ENCODE measurements at regions not wholly inside any gene's neighbourhood (a gene's known extent, or its start where the extent isn't known, plus 50 kb on each side); places are given as distances from the start of the nearest gene placed in this dataset.

DNA sequence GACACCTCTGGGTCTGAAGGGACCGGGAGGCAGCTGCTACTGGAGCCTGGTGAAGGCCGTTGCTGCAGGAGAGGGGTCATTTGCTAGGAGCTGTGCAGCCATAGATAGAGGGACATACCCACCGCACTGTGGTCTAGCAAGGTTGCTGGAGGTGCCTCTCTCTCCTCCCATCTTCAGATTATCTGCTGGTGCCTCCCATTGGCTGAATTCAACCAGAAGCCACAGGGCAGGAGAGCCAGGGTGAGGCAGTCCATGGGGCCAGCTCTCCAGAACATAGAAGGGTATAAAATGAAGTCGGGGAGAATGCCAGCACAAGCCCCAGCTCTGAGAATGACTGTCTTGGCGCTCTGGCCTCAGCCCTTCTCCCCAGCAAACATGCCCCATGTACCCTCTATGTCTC is 98.0 kb downstream of the VEGFA start:
- Histone ChIP-seq H3K4me3 (no peak overlapping the region), H3K4me1 (0 out of 2 replicates have a peak, but pooled peaks cover 3% of the 10 kb centered on the region), H3K9me3 (no peaks in the 10 kb centered on the region), H3K36me3 (replicated peaks) (no peaks in the 10 kb centered on the region), H3K27me3 (ENCODE audit: low read depth) (no peaks in the 10 kb centered on the region; the same call in 1 of the 2 replicates)
- in situ Hi-C loops (cut with MboI; ENCODE audit: low sequenced_read_pairs) = no loop called here
- DNase-seq (ENCODE audit: low spot score in 2 of 2) = no peak

DNA sequence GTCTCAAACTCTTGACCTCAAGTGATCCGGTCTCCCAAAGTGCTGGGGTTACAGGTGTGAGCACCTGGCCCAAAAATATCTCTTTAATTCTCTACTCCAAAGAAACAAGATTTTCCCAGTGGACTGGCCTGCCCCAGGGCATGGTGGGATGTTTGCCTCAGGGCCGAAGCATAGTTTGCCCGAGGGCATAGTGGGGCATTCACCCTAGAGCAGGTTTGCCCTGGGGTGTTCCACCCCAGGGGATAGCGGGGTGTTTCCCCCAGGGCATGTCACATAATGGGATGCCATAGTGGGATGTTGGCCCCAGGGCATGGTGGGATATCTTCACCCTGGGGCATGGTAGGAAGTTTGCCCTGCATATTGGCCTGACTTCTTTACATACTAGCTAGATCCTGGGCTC is 97.2 kb downstream of the VEGFA start:
- in situ Hi-C loops (cut with MboI; ENCODE audit: low sequenced_read_pairs) = no loop called here
- Histone ChIP-seq H3K36me3 (replicated peaks) (no peaks in the 10 kb centered on the region), H3K4me3 (no peak overlapping the region), H3K27me3 (ENCODE audit: low read depth) (no peaks in the 10 kb centered on the region), H3K9me3 (no peaks in the 10 kb centered on the region), H3K4me1 (0 out of 2 replicates have a peak, but pooled peaks cover 3% of the 10 kb centered on the region)
- DNase-seq (ENCODE audit: low spot score in 2 of 2) = no peak

DNA sequence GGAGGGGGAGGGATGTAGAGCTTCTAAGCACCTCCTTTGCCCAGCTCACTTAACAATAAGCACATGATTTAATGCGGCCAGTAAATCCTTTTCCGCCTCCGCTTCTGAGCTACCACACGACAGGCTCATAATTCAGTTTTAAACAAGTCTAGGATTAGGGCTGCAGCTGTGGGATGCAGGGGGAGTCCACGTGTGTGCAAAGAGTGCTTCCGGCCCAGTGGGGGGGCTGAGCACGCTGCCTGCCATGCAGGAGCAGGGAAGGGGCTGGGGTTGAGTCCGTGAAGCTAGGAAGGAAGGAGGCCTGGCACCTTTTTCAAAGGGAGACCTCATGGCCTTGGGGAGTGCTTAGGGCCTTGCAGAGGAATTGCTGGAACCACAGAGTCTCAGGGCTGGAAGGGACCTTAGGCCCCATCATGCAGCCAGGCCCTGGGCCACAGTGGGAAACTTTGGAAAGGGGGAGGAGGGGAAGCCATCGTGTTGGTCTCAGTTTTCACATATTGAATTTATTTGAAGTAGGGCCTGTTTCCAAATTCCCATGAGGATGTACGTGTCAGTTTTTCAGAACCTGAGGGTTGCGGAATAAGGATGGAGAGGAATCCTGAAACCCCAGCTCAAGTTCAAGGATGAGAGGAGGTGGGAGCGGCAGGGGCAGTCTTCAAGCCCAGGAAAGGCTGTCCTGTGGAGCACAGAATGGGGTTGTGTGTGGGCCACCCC is 96.1 kb downstream of the VEGFA start:
- DNase-seq (ENCODE audit: low spot score in 2 of 2) = peak; percentile 6 to 45
- Histone ChIP-seq H3K4me3 (no peak overlapping the region), H3K9me3 (no peaks in the 10 kb centered on the region), H3K27me3 (ENCODE audit: low read depth) (no peaks in the 10 kb centered on the region), H3K36me3 (replicated peaks) (no peaks in the 10 kb centered on the region), H3K4me1 (0 out of 2 replicates have a peak, but pooled peaks cover 3% of the 10 kb centered on the region)
- in situ Hi-C loops (cut with MboI; ENCODE audit: low sequenced_read_pairs) = no loop called here

DNA sequence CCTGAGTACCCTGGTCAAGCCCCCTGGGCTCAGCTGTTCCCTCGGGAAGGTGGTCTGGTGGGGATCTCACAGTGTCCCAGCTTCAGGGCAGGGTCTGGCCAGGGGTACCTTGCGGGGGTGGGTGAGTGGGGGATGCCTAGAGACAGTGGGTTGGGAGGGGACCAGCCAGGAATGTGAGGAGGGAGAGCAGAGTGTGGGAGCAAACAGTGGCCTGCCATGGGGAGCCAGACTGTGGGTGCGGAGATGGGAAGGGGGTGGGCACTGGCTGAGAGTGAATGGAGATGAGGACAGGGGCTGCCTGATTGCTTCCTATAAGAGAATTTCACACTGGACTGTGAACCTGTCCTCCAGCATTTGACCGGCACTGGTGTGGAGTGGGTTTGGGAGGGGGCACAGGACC is 95.1 kb downstream of the VEGFA start:
- no peak overlapping the region for H3K4me3 ChIP-seq
- H3K4me1 ChIP-seq = peaks cover 7% of the 10 kb centered on the region
- H3K36me3 ChIP-seq (replicated peaks) = no peaks in the 10 kb centered on the region
- no peaks in the 10 kb centered on the region for H3K9me3 ChIP-seq
- no peaks in the 10 kb centered on the region for H3K27me3 ChIP-seq (ENCODE audit: low read depth)
- in situ Hi-C loops (cut with MboI; ENCODE audit: low sequenced_read_pairs) = no loop called here
- no peak for DNase-seq (ENCODE audit: low spot score in 2 of 2)

DNA sequence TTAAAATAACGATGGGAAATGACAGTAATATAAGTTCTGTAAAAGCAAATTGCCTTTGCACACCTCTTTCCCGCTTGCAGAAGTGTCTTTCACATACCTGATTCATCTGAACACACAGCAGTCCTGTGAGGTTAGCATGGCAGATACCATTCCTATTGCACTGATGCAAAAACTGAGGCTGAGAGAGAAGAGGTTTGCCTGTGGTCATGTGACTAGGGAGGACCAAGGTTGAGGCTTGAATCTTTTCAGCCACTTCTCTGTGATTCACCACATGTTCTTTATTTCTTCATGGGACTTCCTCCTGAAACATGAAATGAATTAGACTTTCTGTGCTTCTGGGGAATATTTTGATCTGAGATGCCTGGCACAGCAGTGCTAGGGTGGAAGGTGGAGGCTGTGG is 92.9 kb downstream of the VEGFA start:
- Histone ChIP-seq H3K9me3 (no peaks in the 10 kb centered on the region), H3K4me1 (peaks cover 27% of the 10 kb centered on the region), H3K27me3 (ENCODE audit: low read depth) (no peaks in the 10 kb centered on the region), H3K36me3 (replicated peaks) (no peaks in the 10 kb centered on the region), H3K4me3 (no peak overlapping the region)
- in situ Hi-C loops (cut with MboI; ENCODE audit: low sequenced_read_pairs) = no loop called here
- no peak for DNase-seq (ENCODE audit: low spot score in 2 of 2)

DNA sequence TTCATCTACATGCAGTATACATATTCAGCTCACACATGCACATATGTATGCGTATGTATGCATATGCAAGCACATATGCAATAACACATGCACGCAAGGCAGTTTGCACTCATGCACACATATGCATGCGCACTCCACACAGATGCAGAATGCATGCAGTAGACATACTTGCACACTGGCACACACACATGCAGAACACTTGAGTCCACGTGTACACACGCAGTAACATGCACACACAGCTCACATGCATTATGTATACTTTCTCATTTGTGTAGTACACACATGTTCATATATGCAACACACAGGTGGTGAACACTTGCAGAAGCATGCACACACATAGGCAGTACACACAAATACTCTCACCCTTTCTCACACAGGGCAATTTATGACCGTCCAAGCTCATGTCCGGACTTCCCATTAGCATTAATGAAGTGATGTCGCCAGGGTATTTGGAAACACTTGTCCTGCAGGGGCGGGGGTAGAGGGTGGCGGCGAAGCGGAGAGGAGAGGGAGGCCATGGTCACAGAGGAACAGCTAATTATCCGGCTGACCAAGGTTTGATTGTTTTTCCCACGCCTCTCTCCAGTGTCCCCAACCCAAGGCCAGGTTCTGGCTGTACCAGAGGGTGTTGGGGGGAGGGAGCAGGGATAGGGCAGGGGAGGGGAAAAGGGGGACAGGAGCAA is 91.3 kb downstream of the VEGFA start:
- Histone ChIP-seq H3K36me3 (replicated peaks) (no peaks in the 10 kb centered on the region), H3K27me3 (ENCODE audit: low read depth) (no peaks in the 10 kb centered on the region), H3K9me3 (no peaks in the 10 kb centered on the region), H3K4me3 (no peak overlapping the region), H3K4me1 (peaks cover 27% of the 10 kb centered on the region)
- DNase-seq (ENCODE audit: low spot score in 2 of 2) = no peak
- in situ Hi-C loops (cut with MboI; ENCODE audit: low sequenced_read_pairs) = no loop called here

DNA sequence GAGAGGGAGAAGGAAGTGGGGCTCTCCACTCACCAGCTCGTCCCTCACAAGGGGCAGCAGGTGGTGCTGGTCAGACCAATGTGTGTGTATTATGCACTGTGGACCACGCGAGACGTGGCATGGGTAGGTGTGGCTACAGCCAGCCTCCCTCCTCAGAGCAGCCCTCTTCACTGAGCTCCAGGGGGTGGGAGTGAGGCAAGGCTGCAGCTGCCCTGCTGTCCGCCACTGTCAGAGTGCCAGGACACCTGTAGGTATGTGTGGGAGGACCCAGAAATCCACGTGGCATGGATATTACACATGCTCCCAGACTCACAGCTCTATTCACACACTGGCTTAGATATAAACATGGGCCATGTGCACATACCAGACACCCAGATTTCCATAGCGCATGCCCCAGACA is 90.3 kb downstream of the VEGFA start:
- in situ Hi-C loops (cut with MboI; ENCODE audit: low sequenced_read_pairs) = no loop called here

DNA sequence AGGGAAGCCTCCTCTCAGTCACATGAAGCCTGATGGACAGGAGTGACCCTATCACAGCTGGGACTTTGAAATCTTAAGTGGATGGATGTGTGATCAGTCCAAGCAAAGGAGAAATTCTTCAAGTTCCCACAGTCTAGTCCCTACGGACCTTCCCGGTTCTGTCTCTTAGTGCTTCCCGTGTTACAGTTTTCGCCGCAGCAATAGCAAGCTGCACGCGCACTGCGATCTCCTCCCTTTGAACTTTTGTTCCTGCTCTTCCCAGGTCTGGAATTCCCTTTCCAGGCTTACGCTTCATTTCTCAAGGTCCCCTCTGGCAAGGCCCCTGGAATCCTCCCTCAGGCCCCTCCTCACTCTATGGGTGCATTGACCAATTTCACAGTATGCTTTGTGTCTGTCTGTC is 89.2 kb downstream of the VEGFA start:
- no peaks in the 10 kb centered on the region for H3K36me3 ChIP-seq (replicated peaks)
- H3K9me3 ChIP-seq = no peaks in the 10 kb centered on the region
- peaks cover 24% of the 10 kb centered on the region for H3K4me1 ChIP-seq
- DNase-seq (ENCODE audit: low spot score in 2 of 2) = no peak
- H3K27me3 ChIP-seq (ENCODE audit: low read depth) = no peaks in the 10 kb centered on the region
- in situ Hi-C loops (cut with MboI; ENCODE audit: low sequenced_read_pairs) = no loop called here
- H3K4me3 ChIP-seq = no peak overlapping the region

More for the DNA sequence above, 90.3 kb downstream of the VEGFA start:
- no peaks in the 10 kb centered on the region for H3K36me3 ChIP-seq (replicated peaks)
- no peak overlapping the region for H3K4me3 ChIP-seq
- H3K4me1 ChIP-seq = peaks cover 24% of the 10 kb centered on the region
- H3K27me3 ChIP-seq (ENCODE audit: low read depth) = no peaks in the 10 kb centered on the region
- no peak for DNase-seq (ENCODE audit: low spot score in 2 of 2)
- H3K9me3 ChIP-seq = no peaks in the 10 kb centered on the region

DNA sequence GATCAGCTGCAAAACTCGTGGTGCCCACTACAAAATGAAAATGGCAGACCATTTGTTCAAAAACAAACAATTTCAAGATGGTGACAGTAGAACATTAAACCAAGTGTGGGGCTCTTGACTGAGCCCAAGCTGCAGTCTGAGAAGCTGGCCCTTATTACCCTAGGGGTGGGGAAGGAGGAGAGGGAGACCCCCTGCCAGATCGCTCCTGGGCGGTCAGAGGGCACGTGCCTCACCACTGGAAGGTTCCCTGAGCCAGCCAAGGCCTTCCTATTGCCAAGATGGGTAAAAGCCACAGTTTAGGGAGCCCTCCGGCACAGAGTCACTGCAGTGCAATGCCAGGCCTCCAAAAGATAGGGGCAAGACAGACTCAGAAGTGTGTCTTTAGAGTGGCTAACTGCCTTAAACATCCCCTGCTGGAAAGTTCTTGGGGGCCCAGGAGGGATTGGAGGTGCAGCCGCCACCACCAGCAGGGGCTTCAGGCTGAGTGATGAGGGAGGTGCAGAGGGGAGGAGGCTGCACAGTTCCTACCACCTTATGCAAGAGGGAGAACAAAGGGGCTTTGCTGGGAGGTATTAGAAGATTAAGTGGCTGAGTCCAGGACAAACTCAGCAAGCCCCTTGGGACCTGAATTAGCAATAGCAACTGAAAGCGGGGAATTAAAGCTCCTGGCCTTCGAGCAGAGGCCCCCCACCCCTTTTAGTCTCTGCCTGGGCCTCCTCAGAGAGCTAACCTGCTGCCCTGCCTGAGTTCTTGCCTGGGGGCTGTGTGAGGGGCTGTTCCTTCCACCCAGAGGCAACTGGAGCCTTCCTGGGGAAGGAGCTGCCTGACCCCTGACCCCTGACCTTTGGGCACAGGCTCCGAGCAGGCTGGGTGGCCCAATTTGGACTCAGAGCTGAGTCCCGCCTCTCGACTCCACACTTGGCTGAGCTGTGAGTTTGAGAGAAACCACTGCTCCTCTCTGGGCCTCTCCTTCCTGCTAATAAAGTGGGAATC is 88.4 kb downstream of the VEGFA start:
- no peaks in the 10 kb centered on the region for H3K27me3 ChIP-seq (ENCODE audit: low read depth)
- no peak overlapping the region for H3K4me3 ChIP-seq
- no peaks in the 10 kb centered on the region for H3K9me3 ChIP-seq
- H3K4me1 ChIP-seq = peaks cover 24% of the 10 kb centered on the region
- H3K36me3 ChIP-seq (replicated peaks) = no peaks in the 10 kb centered on the region
- DNase-seq (ENCODE audit: low spot score in 2 of 2) = peak; percentile 82 to 94
- in situ Hi-C loops (cut with MboI; ENCODE audit: low sequenced_read_pairs) = no loop called here

DNA sequence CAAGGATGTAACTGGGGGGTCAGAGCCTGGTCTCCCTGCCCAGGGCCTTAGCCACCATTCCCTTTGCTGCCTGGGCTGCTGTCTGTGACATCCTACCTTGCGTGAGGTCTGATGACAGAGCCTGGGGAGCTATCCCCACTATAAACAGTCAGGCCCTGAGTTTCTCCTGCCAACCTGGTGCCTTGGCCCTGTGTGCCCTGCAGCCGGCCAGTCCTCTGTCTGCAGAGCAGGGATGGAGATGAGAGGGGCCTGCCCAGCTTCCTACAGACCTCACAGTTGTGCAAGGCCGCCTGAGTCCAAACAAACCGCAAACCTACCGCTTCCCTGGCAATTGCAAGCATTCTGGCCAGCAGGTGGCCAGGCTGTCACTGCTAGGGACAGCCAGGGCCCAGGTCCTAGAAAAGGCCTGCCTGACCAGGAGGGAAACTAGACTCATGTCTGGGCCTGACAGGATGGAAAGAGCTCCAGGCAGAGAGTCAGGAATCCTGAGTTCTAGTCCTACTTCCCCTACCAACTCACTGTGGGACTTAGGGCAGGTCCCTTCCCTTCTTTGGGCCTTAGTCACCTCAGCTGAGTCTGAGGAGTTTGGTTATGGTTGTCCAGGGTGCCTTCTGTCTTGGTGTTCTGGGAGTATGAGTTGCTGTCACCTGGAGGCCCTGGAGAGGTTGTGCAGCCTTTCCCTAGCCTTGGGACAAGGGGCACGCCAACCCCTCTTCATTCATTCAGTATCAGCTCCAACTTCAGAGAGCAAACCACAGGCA is 86.2 kb downstream of the VEGFA start:
- no peaks in the 10 kb centered on the region for H3K27me3 ChIP-seq (ENCODE audit: low read depth)
- DNase-seq (ENCODE audit: low spot score in 2 of 2) = no peak
- no peaks in the 10 kb centered on the region for H3K36me3 ChIP-seq (replicated peaks)
- H3K9me3 ChIP-seq = no peaks in the 10 kb centered on the region
- peaks cover 24% of the 10 kb centered on the region for H3K4me1 ChIP-seq
- in situ Hi-C loops (cut with MboI; ENCODE audit: low sequenced_read_pairs) = no loop called here
- no peak overlapping the region for H3K4me3 ChIP-seq

DNA sequence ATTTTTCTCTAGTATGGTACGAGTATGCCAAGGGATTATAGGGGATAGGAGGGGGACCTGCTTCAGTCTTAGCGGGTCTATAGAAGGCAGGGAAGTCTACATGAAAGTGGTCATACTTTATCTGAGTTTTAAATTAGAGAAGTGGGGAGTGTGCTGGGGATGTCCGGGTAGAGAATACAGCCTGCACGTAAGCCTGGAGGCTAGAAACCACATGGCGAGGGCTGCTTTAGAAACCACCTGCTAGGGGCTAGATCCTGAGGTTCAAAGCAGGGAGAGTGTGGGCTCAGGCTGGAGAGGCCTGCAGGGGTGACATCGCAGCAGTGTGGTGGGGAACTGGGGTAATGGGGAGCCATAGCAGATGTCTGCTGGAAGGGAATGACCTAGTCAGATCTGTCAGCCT is 85.2 kb downstream of the VEGFA start:
- H3K4me1 ChIP-seq = peaks cover 22% of the 10 kb centered on the region
- DNase-seq (ENCODE audit: low spot score in 2 of 2) = no peak
- H3K4me3 ChIP-seq = no peak overlapping the region
- no peaks in the 10 kb centered on the region for H3K36me3 ChIP-seq (replicated peaks)
- no peaks in the 10 kb centered on the region for H3K27me3 ChIP-seq (ENCODE audit: low read depth)
- in situ Hi-C loops (cut with MboI; ENCODE audit: low sequenced_read_pairs) = no loop called here
- no peaks in the 10 kb centered on the region for H3K9me3 ChIP-seq

DNA sequence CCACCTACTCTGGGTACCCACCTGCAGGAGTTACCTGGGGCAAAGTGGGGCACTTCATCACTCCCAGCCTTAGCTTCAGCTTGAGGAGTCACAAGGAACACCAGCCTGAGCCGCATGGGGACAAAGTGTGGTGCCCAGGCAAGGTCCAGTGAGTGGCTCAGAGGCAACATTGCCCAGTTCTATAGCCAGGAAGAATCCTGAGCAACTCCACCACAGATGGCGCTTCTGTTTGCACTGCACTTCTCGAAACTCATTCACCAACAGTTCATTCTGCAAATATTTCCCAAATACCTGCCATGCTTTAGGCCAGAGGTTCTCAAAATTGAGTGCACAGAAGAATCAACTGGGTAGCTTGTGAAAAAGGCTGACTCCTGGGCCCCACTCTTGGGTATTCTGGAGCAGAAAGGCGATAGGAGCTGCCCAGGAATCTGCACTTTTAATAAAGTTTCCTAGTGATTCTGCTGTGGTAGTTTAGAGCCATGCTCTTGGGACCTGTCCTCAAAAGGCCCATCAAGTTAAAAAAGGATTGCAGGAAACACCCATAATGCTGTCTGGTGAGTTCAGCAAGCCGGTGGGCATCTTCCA is 83.1 kb downstream of the VEGFA start:
- Histone ChIP-seq H3K4me3 (no peak overlapping the region), H3K9me3 (no peaks in the 10 kb centered on the region), H3K4me1 (peaks cover 1% of the 10 kb centered on the region), H3K36me3 (replicated peaks) (no peaks in the 10 kb centered on the region), H3K27me3 (ENCODE audit: low read depth) (no peaks in the 10 kb centered on the region)
- DNase-seq (ENCODE audit: low spot score in 2 of 2) = no peak
- in situ Hi-C loops (cut with MboI; ENCODE audit: low sequenced_read_pairs) = no loop called here

DNA sequence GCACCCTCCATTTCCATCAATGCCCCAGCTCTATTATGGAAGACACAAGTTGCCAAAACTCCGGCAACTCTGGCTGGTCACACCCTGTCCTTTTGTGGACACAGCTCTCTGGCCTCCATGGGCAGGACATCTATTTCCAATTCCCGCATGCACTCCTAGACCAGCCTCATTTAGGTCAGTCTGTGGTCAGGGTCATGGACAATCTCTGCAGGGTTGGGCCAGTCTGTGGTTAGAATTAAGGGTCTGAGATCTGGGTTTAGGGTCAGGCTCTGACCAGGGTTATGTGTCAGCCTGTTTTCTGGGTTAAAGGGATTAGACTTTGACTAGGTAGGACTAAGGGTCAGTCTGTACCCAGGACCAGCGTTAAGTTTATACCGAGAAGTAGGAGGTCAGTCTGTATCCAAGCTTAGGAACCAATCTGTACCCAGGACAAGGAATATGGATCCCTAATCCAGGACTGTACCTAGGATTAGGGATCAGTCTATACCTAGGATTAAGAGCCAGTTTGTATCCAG is 82.4 kb downstream of the VEGFA start:
- Histone ChIP-seq H3K27me3 (ENCODE audit: low read depth) (no peaks in the 10 kb centered on the region), H3K9me3 (no peaks in the 10 kb centered on the region), H3K4me1 (no peaks in the 10 kb centered on the region), H3K36me3 (replicated peaks) (no peaks in the 10 kb centered on the region), H3K4me3 (no peak overlapping the region)
- in situ Hi-C loops (cut with MboI; ENCODE audit: low sequenced_read_pairs) = no loop called here
- no peak for DNase-seq (ENCODE audit: low spot score in 2 of 2)

Measured in HAP-1 (cell line).